Transverse colon (tissue), 4 donors: ENCODE measurements at regions not wholly inside any gene's neighbourhood (a gene's known extent, or its start where the extent isn't known, plus 50 kb on each side); places are given as distances from the start of the nearest gene placed in this dataset.

Experiments used
- EP300 ChIP-seq: sonication (generic); formaldehyde crosslinking; IDR thresholded peaks from one replicate; pipeline ENCODE4 v1.6.1; 2017; ENCODE audit warnings: antibody characterized with exemption, low read depth
- POLR2A ChIP-seq: fragments of 450-650 bp; IDR thresholded peaks from one replicate; pipeline ENCODE4 v1.6.1; 2016; ENCODE audit warnings: antibody characterized with exemption, mild to moderate bottlenecking, moderate library complexity
- POLR2AphosphoS5 ChIP-seq, 3 donors: sonication (generic); formaldehyde crosslinking; IDR thresholded peaks; one replicate each; pipeline ENCODE4 v1.6.1; 2016; ENCODE audit warnings: antibody characterized with exemption in 3 of 3
- TF ChIP-seq, protein P1 (sequence below), 5 experiments: fragments of 200-600 bp in 3 of 5; fragments of 450-650 bp in 2 of 5; sonication (generic) in 3 of 5; IDR thresholded peaks; 1 replicate in 2 of 5; 2 replicates in 3 of 5; pipeline ENCODE4 v1.5.1; 2016 to 2017; ENCODE audit warnings: antibody characterized with exemption in 5 of 5, inconsistent platforms in 3 of 5, mild to moderate bottlenecking in 2 of 5, moderate library complexity in 1 of 5

GRCh38 chrX:20653070-20653469 is 386.4 kb upstream of the RPS6KA3 start:
- TF ChIP-seq, protein P1, sequence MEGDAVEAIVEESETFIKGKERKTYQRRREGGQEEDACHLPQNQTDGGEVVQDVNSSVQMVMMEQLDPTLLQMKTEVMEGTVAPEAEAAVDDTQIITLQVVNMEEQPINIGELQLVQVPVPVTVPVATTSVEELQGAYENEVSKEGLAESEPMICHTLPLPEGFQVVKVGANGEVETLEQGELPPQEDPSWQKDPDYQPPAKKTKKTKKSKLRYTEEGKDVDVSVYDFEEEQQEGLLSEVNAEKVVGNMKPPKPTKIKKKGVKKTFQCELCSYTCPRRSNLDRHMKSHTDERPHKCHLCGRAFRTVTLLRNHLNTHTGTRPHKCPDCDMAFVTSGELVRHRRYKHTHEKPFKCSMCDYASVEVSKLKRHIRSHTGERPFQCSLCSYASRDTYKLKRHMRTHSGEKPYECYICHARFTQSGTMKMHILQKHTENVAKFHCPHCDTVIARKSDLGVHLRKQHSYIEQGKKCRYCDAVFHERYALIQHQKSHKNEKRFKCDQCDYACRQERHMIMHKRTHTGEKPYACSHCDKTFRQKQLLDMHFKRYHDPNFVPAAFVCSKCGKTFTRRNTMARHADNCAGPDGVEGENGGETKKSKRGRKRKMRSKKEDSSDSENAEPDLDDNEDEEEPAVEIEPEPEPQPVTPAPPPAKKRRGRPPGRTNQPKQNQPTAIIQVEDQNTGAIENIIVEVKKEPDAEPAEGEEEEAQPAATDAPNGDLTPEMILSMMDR (IDR thresholded peaks at IDR 0.05): no peak
- TF ChIP-seq EP300 (no peak), POLR2A (no peak), POLR2AphosphoS5 (IDR thresholded peaks at IDR 0.05) (no peak)
